C4-2B (cell line): ENCODE measurements at regions not wholly inside any gene's neighbourhood (a gene's known extent, or its start where the extent isn't known, plus 50 kb on each side); places are given as distances from the start of the nearest gene placed in this dataset.

ENCODE experiments used
- H3K27ac ChIP-seq: fragments of 450-650 bp; 2 replicates; pipeline ENCODE4 v1.5.1; 2017
- CTCF ChIP-seq: fragments of 450-650 bp; conservative IDR thresholded peaks from 2 replicates; pipeline ENCODE4 v1.5.1; 2017; ENCODE audit warnings: mild to moderate bottlenecking
- ZFX ChIP-seq: fragments of 450-650 bp; IDR thresholded peaks from 2 replicates; pipeline ENCODE4 v1.6.1; 2017

- TF ChIP-seq ZFX (no peak), CTCF (no peak)
- no peak overlapping the region for H3K27ac ChIP-seq
Observed at GRCh38 chr11:92892802-92893684, 76.4 kb upstream of the MTNR1B start.

- no peak overlapping the region for H3K27ac ChIP-seq
- TF ChIP-seq CTCF (no peak), ZFX (no peak)
Observed at GRCh38 chr11:92894197-92894596, 75.3 kb upstream of the MTNR1B start.

GRCh38 chr11:92897487-92897886 lies 72.0 kb upstream of the MTNR1B start:
- no peak for TF ChIP-seq ZFX
- no peak for TF ChIP-seq CTCF
- H3K27ac ChIP-seq: no peak overlapping the region

- TF ChIP-seq ZFX (no peak), CTCF (no peak)
Observed at GRCh38 chr11:92902417-92902816, 67.0 kb upstream of the MTNR1B start.

GRCh38 chr11:92907671-92908070 lies 61.8 kb upstream of the MTNR1B start:
- no peak for TF ChIP-seq ZFX
- TF ChIP-seq CTCF: no peak
- no peak overlapping the region; the same call in 1 of the 2 replicates for H3K27ac ChIP-seq

More at GRCh38 chr11:92902417-92902816, 67.0 kb upstream of the MTNR1B start:
- H3K27ac ChIP-seq: no peak overlapping the region

- no peak overlapping the region for H3K27ac ChIP-seq
- TF ChIP-seq ZFX: no peak
- TF ChIP-seq CTCF: no peak
Observed at GRCh38 chr11:92909214-92909613, 60.2 kb upstream of the MTNR1B start.

- TF ChIP-seq CTCF: no peak
- no peak for TF ChIP-seq ZFX
- H3K27ac ChIP-seq: no peak overlapping the region
Observed at GRCh38 chr11:92911478-92911877, 58.0 kb upstream of the MTNR1B start.
